Mucosa of descending colon (tissue), 3 donors: ENCODE measurements at regions not wholly inside any gene's neighbourhood (a gene's known extent, or its start where the extent isn't known, plus 50 kb on each side); places are given as distances from the start of the nearest gene placed in this dataset.
"Not testable (repeated sequence)": the region's sequence is repeated elsewhere in the genome, so short reads cannot be mapped to it uniquely, and the experiment has no call there.

Source experiments
- ATAC-seq: fragments of 200-7000 bp; cut with Tn5 transposase; one replicate; pipeline ENCODE4 v1.9.1; 2020; ENCODE audit warnings: mild to moderate bottlenecking, moderate library complexity
- DNase-seq, 3 donors: peaks; one replicate each; pipeline ENCODE4 v3.0.0-alpha.2; 2020
- H3K36me3 ChIP-seq: fragments of 200-600 bp; one replicate; pipeline ENCODE4 v1.8.0; 2021; ENCODE audit warnings: low read depth, mild to moderate bottlenecking
- H3K4me1 ChIP-seq: fragments of 200-600 bp; one replicate; pipeline ENCODE4 v1.8.0; 2021; ENCODE audit warnings: low read depth, mild to moderate bottlenecking
- H3K4me3 ChIP-seq: fragments of 200-600 bp; one replicate; pipeline ENCODE4 v1.8.0; 2021; ENCODE audit warnings: mild to moderate bottlenecking
- H3K9me3 ChIP-seq: fragments of 200-600 bp; one replicate; pipeline ENCODE4 v1.8.0; 2021; ENCODE audit warnings: mild to moderate bottlenecking
- intact Hi-C, 2 donors: fragments of 100-400 bp; cut with DNase I in 1 of 2; cut with micrococcal nuclease in 1 of 2; formaldehyde crosslinking; loops; one replicate each; pipeline versions ENCODE4 v1.11.0 to v1.11.1; 2022; cut with DNase I, micrococcal nuclease
- TF ChIP-seq, protein P1 (sequence below): fragments of 200-600 bp; IDR thresholded peaks from one replicate; pipeline ENCODE4 v1.8.0; 2022; ENCODE audit warnings: antibody characterized with exemption, mild to moderate bottlenecking
- donor health status: DM: no; HTN: no; CAD: no; lungs with moderate emphysema.
- donor health status: DM: no; HTN: no; CAD: no.
- donor health status: DM: no; HTN: yes; CAD: no.

- no peak overlapping the region for H3K4me3 ChIP-seq
- ATAC-seq (no peak), DNase-seq (no peak)
- peaks cover 7% of the 10 kb centered on the region for H3K9me3 ChIP-seq
- no peaks in the 10 kb centered on the region for H3K36me3 ChIP-seq
- TF ChIP-seq, protein P1, sequence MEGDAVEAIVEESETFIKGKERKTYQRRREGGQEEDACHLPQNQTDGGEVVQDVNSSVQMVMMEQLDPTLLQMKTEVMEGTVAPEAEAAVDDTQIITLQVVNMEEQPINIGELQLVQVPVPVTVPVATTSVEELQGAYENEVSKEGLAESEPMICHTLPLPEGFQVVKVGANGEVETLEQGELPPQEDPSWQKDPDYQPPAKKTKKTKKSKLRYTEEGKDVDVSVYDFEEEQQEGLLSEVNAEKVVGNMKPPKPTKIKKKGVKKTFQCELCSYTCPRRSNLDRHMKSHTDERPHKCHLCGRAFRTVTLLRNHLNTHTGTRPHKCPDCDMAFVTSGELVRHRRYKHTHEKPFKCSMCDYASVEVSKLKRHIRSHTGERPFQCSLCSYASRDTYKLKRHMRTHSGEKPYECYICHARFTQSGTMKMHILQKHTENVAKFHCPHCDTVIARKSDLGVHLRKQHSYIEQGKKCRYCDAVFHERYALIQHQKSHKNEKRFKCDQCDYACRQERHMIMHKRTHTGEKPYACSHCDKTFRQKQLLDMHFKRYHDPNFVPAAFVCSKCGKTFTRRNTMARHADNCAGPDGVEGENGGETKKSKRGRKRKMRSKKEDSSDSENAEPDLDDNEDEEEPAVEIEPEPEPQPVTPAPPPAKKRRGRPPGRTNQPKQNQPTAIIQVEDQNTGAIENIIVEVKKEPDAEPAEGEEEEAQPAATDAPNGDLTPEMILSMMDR: no peak
- no peaks in the 10 kb centered on the region for H3K4me1 ChIP-seq
- intact Hi-C loops: no loop called here
Observed at GRCh38 chr13:48827709-48828108, 148.0 kb upstream of the FNDC3A start.

DNA sequence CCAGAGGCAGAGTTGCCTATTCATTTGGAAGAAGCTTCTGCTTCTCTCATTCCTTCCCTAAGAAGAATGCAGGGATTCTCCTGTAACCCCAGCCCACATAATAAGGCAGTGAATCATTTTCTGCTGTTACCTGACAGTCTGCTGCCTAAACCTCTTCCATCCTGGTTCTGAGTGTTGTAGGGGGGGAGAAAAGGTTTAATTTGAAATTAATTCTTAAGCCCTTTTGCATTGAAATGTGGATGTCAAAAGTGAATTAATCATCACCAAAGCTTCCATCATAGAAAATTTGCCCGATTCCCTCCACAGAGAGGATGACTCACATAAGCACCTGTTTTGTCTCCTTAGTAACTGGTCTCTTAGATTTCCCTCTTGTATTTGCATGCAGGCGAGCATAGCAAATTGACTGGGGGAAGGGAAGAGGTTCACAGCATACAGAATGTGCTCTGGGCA, 146.7 kb upstream of the FNDC3A start:
- ATAC-seq (peak; percentile 31), DNase-seq (no peak)
- Histone ChIP-seq H3K36me3 (no peaks in the 10 kb centered on the region), H3K4me1 (no peaks in the 10 kb centered on the region), H3K9me3 (peaks cover 7% of the 10 kb centered on the region), H3K4me3 (no peak overlapping the region)
- intact Hi-C loops: no loop called here
- TF ChIP-seq, protein P1: no peak

- no peak overlapping the region for H3K4me3 ChIP-seq
- TF ChIP-seq, protein P1: no peak
- H3K9me3 ChIP-seq: peaks cover 7% of the 10 kb centered on the region
- H3K36me3 ChIP-seq: no peaks in the 10 kb centered on the region
- ATAC-seq: no peak
- intact Hi-C loops: no loop called here
- no peak for DNase-seq
- no peaks in the 10 kb centered on the region for H3K4me1 ChIP-seq
Observed at GRCh38 chr13:48829536-48829935, 146.2 kb upstream of the FNDC3A start.

DNA sequence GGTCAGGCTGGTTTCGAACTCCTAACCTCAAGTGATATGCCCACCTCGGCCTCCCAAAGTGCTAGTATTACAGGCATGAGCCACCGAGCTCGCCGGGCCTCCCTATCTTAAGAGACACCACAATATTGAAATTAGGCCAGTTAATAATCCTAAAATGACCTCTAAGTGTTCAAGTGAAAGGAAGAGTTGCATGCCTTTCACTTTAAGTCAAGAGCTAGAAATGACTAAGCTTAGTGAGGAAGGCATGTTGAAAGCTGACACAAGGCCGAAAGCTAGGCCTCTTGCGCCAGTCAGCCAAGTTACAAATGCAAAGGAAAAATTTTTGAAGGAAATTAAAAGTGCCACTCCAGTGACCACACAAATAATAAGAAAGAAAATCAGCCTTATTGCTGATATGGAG, 144.5 kb upstream of the FNDC3A start:
- intact Hi-C loops: no loop called here
- TF ChIP-seq, protein P1: no peak
- Histone ChIP-seq H3K4me3 (no peak overlapping the region), H3K9me3 (peaks cover 7% of the 10 kb centered on the region), H3K4me1 (no peaks in the 10 kb centered on the region), H3K36me3 (no peaks in the 10 kb centered on the region)
- ATAC-seq (no peak), DNase-seq (no peak)

DNA sequence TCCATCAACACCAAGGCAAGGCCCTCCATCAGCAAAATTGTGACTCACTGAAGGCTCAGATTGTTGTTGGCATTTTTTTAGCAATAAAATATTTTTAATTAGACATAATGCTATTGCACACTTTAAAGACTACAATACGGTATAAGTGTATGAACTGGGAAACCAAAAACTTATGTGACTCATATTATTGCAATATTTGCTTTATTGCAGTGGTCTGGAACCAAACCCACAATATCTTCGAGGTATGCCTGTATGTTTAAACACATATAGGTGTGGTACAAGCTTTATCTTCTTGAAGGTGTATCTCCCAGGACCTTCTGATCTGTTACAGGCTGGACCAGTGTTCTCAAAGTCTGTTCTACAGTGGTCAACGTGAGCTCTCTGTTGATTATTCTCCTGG, 142.3 kb upstream of the FNDC3A start:
- ATAC-seq (no peak), DNase-seq (no peak)
- TF ChIP-seq, protein P1: no peak
- H3K36me3 ChIP-seq: no peaks in the 10 kb centered on the region
- intact Hi-C loops: no loop called here
- no peaks in the 10 kb centered on the region for H3K4me1 ChIP-seq
- H3K4me3 ChIP-seq: no peak overlapping the region
- no peaks in the 10 kb centered on the region for H3K9me3 ChIP-seq

DNA sequence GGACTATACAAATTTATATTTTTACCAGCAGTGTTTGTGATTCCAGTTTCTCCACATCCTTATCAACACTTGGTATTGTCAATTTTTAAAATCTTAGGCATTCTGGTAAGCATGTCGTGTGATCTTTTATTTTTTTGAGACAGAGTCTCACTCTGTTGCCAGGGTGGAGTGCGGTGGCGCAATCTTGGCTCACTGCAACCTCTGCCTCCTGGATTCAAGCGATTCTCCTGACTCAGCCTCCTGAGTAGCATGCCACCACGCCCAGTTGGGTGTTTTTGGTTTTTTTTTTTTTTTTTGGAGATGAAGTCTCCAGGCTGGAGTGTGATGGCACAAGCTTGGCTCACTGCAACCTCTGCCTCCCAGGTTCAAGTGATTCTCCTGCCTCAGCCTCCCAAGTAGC, 140.4 kb upstream of the FNDC3A start:
- H3K4me3 ChIP-seq, intact Hi-C loops, ATAC-seq, H3K36me3 ChIP-seq, H3K9me3 ChIP-seq, DNase-seq, H3K4me1 ChIP-seq: not testable (repeated sequence)
